Left cardiac atrium (tissue), 4 donors: ENCODE measurements at regions not wholly inside any gene's neighbourhood (a gene's known extent, or its start where the extent isn't known, plus 50 kb on each side); places are given as distances from the start of the nearest gene placed in this dataset.

ENCODE experiments used
- ATAC-seq, 2 donors: fragments of 200-7000 bp; cut with Tn5 transposase; one replicate each; pipeline ENCODE4 v1.9.1; 2020; ENCODE audit warnings: mild to moderate bottlenecking in 2 of 2, moderate library complexity in 2 of 2
- DNase-seq: peaks from one replicate; pipeline ENCODE4 v3.0.0-alpha.2; 2020
- intact Hi-C, 2 donors: fragments of 100-400 bp; cut with DNase I; formaldehyde crosslinking; loops; one replicate each; pipeline versions ENCODE4 v1.14.1 to v1.15.1; 2022 to 2023
- donor health status: DM: no; HTN: yes; CAD: no.
- donor health status: DM: no; HTN: yes; CAD: no; lungs with severe emphysema.
- donor health status: DM: yes; HTN: yes; CAD: no.
- donor health status: Dilated cardiomyopathy.

DNA sequence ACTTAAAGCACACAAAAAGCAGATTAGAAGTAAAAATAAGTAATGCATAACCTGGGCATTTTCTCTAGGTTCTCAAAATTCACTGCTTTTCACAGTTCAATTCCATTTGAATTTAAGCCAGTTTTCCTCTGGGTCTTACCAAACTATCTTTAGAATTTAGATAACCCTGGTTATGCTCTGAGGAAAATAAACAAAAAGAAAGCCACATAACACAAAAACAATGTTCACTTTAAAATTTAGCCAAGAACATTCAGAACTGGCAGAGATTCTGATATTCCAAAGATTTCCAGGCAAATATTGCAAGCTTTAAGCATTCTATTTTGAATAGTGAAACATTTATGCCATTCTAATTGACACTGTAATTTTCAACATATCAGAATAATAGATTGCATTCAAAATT lies 50.7 kb upstream of the PRKG1 start:
- ATAC-seq (peak in 1 of 2 donors; percentile 27), DNase-seq (no peak)
- intact Hi-C loops: no loop called here
